ENCODE measurements at regions not wholly inside any gene's neighbourhood (a gene's known extent, or its start where the extent isn't known, plus 50 kb on each side); places are given as distances from the start of the nearest gene placed in this dataset.

GRCh38 chr16:7124701-7125100, 207.9 kb upstream of the RBFOX1 start:
- DNase-seq (ENCODE audit: low read depth, low spot score), result no peak
- H3K27me3 ChIP-seq (ENCODE audit: control insufficient read depth in 2 of 2, insufficient read depth in 2 of 2, low read length in 2 of 2), result no peaks in the 10 kb centered on the region
- no peak overlapping the region for H3K27ac ChIP-seq (ENCODE audit: insufficient read depth, low read depth, low read length)
- FAIRE-seq, result no peak
- no peak overlapping the region for H3K4me2 ChIP-seq (ENCODE audit: insufficient read depth, low read length)
- no peaks in the 10 kb centered on the region for H3K79me2 ChIP-seq (ENCODE audit: control insufficient read depth, insufficient read depth, low read length)
- ChIA-PET POLR2A (no interaction called here), CTCF (no interaction called here)
- H3K4me3 ChIP-seq (replicated peaks in 1 of 3; ENCODE audit: insufficient read depth in 1 of 3, low read depth in 1 of 3, low read length in 3 of 3), result no peak overlapping the region
- peaks cover 1% of the 10 kb centered on the region for H3K9me3 ChIP-seq (replicated peaks; ENCODE audit: control insufficient read depth, insufficient read depth, low read length)
- dilution Hi-C loops (cut with MboI; ENCODE audit: extremely low pct_ligation_motif_present, low sequenced_read_pairs), result no loop called here
- H3K9ac ChIP-seq (replicated peaks; ENCODE audit: extremely low read depth, insufficient read depth, low read length), result no peak overlapping the region
- no peaks in the 10 kb centered on the region for H4K20me1 ChIP-seq (replicated peaks; ENCODE audit: control insufficient read depth, extremely low read depth, insufficient read depth, low read length)
- no peaks in the 10 kb centered on the region for H3K36me3 ChIP-seq (ENCODE audit: control insufficient read depth in 2 of 2, extremely low read depth in 1 of 2, insufficient read depth in 2 of 2, low read length in 2 of 2)
- TF ChIP-seq MYC (IDR thresholded peaks at IDR 0.05; ENCODE audit: low read depth, low read length) (no peak), JUN (IDR thresholded peaks at IDR 0.05; ENCODE audit: borderline replicate concordance, insufficient read depth, insufficient read length, low read depth) (no peak)
- no peaks in the 10 kb centered on the region for H3K4me1 ChIP-seq (ENCODE audit: control insufficient read depth, extremely low read depth, insufficient read depth, low read length)
- no TSS peak for BruUV-seq (replicated peaks)
- no peaks in the 10 kb centered on the region for H3K9me1 ChIP-seq (replicated peaks; ENCODE audit: control insufficient read depth, extremely low read depth, insufficient read depth, low read length)
- no peak overlapping the region for H2AFZ ChIP-seq (ENCODE audit: low read depth, low read length)
- intact Hi-C loops (cut with micrococcal nuclease), result no loop called here

- H3K27me3 ChIP-seq (ENCODE audit: control insufficient read depth in 2 of 2, insufficient read depth in 2 of 2, low read length in 2 of 2), result no peaks in the 10 kb centered on the region
- no peaks in the 10 kb centered on the region for H4K20me1 ChIP-seq (replicated peaks; ENCODE audit: control insufficient read depth, extremely low read depth, insufficient read depth, low read length)
- FAIRE-seq, result no peak
- intact Hi-C loops (cut with micrococcal nuclease), result no loop called here
- H3K27ac ChIP-seq (ENCODE audit: insufficient read depth, low read depth, low read length), result no peak overlapping the region
- DNase-seq (ENCODE audit: low read depth, low spot score), result no peak
- dilution Hi-C loops (cut with MboI; ENCODE audit: extremely low pct_ligation_motif_present, low sequenced_read_pairs), result no loop called here
- no peaks in the 10 kb centered on the region for H3K9me3 ChIP-seq (replicated peaks; ENCODE audit: control insufficient read depth, insufficient read depth, low read length)
- no peaks in the 10 kb centered on the region for H3K9me1 ChIP-seq (replicated peaks; ENCODE audit: control insufficient read depth, extremely low read depth, insufficient read depth, low read length)
- no peak overlapping the region for H3K4me2 ChIP-seq (ENCODE audit: insufficient read depth, low read length)
- no peaks in the 10 kb centered on the region for H3K79me2 ChIP-seq (ENCODE audit: control insufficient read depth, insufficient read depth, low read length)
- no peak overlapping the region for H2AFZ ChIP-seq (ENCODE audit: low read depth, low read length)
- ChIA-PET POLR2A (no interaction called here), CTCF (no interaction called here)
- H3K4me3 ChIP-seq (replicated peaks in 1 of 3; ENCODE audit: insufficient read depth in 1 of 3, low read depth in 1 of 3, low read length in 3 of 3), result no peak overlapping the region
- no peaks in the 10 kb centered on the region for H3K4me1 ChIP-seq (ENCODE audit: control insufficient read depth, extremely low read depth, insufficient read depth, low read length)
- no TSS peak for BruUV-seq (replicated peaks)
- TF ChIP-seq JUN (IDR thresholded peaks at IDR 0.05; ENCODE audit: borderline replicate concordance, insufficient read depth, insufficient read length, low read depth) (no peak), POLR2A (IDR thresholded peaks at IDR 0.05; ENCODE audit: low read depth, low read length) (no peak), EZH2 (IDR thresholded peaks at IDR 0.05; ENCODE audit: borderline replicate concordance, low read depth, low read length, severe bottlenecking) (no peak), MYC (IDR thresholded peaks at IDR 0.05; ENCODE audit: low read depth, low read length) (no peak), FOS (IDR thresholded peaks at IDR 0.05; ENCODE audit: borderline replicate concordance, insufficient read depth, low read length) (no peak), POLR2AphosphoS5 (IDR thresholded peaks at IDR 0.05; ENCODE audit: insufficient read depth, low read depth, low read length) (no peak), GATA2 (IDR thresholded peaks at IDR 0.05; ENCODE audit: insufficient read depth, insufficient read length, low read depth, low read length) (no peak), CTCF (IDR thresholded peaks at IDR 0.05; ENCODE audit: extremely low read depth in 1 of 2, insufficient read depth in 1 of 2, low read depth in 1 of 2, low read length in 2 of 2) (no peak), MAX (IDR thresholded peaks at IDR 0.05; ENCODE audit: insufficient read depth, insufficient read length) (no peak)
- H3K36me3 ChIP-seq (ENCODE audit: control insufficient read depth in 2 of 2, extremely low read depth in 1 of 2, insufficient read depth in 2 of 2, low read length in 2 of 2), result no peaks in the 10 kb centered on the region
- H3K9ac ChIP-seq (replicated peaks; ENCODE audit: extremely low read depth, insufficient read depth, low read length), result no peak overlapping the region
Measured at GRCh38 chr16:7124242-7124641, 208.4 kb upstream of the RBFOX1 start.
